ENCODE measurements at regions not wholly inside any gene's neighbourhood (a gene's known extent, or its start where the extent isn't known, plus 50 kb on each side); places are given as distances from the start of the nearest gene placed in this dataset.

DNA sequence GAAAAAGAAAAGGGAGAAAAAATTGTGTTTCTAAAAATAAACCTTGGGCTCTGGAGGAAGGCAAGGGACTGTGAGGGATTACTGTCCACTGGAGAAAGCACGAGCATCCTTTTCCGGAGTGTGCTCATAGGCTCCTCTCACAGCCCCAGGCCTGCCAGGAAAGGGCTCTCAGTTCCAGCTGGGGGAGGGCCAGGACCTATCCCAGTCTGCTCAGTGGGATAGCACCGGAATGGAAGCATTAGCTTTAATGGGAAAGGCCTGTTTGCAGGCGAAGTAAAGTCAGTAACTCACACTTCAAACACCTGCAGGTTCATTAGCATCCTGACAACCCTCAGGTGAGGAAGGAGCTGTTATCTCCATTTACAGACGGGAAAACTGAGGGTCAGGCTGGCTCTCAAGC is 113.9 kb upstream of the USP24 start:
- no peak for DNase-seq

DNA sequence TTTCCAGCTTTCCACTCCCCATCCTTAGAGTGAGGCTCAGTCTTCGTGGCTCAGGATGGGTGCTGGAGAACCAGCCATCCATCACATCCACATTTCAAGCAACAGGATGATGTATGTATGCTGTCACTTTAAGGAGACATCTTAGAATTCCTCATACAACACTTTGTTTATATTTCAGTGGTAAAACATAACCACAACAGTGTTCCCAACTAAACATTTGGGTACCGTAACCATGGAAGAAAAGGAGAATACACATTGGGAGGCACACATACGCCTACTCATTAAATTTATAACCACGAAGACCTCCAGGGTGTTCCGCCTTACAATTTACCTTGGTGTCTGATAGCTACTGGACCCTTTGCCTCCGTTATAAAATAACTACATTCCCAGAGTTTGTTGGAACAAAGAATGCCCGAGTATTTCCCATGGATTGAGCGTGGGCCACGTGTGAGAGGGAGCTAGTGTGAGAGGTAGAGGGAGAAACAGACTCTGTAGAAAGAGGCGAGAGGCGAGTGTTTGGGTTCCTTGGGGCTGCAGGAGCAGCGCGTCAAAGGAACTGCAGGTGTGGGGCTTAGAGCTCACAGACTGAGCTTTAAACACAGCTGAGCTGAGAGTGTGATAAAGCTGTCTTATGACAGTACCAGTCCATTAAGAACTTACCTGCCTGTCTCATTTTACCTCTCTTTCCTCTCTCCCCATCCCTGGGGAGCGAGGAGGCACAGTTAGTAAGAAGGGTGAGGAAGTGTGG is 111.5 kb upstream of the USP24 start:
- no peak for DNase-seq

DNA sequence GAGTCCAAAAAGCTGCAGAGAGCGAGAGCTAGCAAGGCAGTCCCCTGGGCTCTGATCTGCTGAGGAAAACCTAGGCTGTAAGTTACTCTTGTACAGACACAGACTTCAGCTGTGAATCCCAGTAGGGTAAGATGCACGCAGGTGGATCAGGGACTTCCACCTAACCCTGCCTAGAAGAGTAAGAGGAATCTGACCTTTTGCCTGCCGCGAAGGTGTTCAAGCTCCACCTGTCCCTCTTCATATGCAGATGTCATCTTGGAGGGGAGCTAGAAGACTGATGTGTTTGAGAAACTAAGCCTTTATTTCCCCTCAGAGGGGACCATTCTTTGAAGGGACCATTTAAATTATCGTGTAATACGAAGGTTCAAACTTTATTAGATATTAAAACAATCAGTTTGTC is 108.6 kb upstream of the USP24 start:
- no peak for DNase-seq

DNA sequence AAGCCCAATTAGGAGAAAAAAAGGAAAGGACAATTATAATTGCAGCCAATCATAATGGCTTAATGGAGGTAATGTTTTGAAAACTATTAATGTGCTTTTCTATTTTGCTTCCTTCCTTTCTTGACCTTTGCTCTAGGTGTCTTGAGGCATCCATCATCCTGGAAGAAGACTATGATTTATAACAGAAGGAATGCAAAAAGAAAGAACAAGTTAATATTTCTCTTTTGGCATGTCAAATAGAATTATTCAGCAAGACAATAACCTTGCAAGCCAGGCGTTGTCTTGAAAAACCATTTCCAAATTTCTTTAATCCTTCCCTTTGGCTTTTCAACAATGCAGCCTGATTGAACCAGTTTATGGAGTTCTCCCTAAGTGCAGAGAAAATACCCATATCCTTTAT is 107.7 kb upstream of the USP24 start:
- DNase-seq = no peak

DNA sequence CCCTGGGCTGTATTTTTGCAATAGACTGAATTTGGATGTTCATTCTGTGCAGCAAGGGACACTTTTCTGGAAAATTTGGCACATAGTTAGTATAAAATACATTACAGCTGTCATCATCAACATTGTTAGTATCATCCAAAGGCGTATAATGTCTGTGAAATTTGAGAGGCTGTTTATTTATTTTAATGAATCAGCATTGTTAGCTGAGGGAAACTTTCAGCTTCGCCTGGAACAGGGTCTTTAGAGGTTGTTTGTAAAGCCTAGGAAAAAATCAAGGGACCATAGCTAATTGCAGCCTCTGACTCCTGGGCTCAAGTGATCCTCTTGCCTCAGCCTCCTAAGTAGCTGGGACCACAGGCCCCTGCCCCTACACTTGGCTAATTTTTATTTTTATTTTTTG is 106.8 kb upstream of the USP24 start:
- DNase-seq = no peak

DNA sequence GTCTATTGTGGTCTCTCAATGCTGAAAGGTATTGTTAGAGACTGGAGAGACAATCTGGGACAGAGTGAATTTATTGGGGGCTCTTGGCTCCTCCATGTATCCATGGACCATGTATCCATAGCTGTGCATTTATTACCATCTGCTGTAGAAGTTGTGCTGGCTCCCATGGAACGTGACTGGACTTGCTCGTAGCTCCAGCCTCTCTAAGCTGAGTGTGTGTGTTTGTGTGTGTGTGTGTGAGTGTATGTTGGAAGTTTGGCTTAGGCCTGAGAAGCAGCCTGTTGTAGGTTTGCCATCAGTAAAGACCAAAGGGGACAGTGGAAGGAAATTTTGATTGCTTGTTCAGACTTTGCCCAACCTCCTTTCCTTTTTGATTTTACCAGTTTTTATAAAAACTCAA is 105.7 kb upstream of the USP24 start:
- no peak for DNase-seq

DNA sequence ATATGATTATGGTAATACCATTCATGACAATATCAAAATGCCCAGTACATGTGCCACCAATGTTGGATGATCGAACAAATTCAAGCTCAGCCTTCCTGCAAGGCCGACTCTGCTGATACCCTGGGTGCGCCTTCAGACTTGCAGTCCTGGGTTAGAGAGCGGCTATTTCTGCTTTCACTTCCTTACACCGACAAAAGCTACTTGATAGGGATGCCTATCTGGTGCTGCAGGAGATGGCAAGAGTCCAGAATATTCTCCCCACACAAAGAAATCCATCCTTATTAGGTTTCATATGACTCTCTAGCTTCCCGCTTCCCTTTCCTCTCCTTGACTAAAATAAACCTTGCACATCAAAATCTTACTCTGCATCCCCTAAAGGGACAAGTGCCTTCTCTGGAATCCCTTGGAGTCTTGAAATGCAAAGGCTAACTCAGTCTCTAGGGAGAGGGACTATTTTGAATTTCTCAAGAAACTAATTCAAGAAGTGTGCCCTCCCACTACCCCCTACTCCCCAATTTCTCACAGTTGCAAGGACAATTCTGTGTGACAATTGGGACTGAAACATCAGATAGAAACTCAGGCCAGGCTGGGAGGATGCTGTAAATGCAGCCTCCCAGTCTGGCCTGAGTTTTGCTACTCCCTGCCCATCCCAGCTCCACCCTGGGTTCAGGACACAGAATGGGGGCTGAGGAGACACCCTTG is 103.1 kb upstream of the USP24 start:
- no peak for DNase-seq

DNA sequence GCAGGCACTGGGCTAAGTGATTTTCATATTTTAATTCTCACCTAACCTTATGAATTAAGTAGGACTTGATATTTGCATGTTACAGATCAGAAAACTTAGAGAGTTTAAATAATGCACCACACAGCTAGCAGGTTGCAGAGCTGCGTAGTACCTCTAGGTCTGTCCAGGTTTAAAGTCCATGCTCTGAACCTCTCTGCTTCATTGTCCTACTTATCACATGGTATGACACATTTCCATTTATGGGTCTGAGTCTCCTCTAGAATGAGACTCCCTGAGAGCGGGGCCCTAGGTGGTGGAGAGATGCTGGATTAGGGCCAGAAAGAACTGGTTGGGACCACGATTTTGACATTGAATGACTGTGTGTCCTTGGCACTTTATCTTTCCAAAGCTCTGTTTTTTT is 102.5 kb upstream of the USP24 start:
- no peak for DNase-seq

DNA sequence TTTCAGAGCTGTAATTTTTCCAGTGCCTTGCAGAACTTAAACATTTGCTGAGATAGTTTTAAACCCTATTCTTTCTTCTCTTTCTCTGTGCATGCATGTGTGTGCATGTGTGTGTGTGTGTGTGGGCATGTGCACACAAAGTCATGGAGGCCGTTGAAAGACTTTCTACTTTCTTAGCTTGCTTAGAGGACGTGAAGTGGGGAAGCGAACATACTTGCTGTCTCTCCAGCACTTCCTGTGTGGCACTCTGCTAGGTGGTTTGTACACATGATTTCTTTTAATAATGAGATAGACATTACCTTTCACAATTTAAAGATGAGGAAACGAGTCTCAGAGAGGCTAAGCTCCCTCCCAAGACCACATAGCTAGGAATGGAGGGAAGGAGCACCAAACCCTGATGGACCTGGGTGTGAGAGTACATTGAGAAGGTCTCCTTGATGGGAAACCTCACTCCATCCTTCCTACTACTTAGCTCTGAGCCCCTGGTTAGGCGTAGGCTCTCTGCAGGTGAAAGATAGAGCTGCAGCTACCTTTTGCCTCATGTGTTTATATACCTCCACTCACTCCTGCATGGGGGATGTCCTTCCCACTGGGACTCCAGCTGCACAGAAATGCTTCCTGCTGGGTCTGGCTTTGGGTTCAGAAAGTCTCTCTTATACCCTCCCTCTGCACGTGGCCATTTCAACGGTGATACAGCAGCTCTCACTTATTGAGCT is 101.9 kb upstream of the USP24 start:
- no peak for DNase-seq

DNA sequence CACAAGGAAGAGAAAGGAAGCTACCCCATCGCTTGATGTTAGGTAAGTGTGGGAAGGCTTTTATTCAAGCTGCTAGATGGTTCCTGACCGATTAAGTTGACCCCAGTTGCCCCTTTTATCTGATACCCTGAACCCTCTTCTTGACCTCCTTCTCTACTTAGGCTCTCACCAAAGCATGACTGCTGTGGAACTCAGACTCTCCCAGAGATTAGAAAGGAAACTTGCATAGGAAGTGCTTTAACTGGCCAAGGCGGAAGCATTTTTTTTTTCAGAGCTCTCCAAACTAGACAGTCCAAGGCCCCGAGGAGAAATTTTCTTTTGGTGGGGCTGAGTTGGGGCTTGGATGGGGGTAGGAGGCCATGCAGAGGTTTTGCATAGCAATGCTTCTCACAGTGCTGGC is 101.3 kb upstream of the USP24 start:
- DNase-seq = no peak

DNA sequence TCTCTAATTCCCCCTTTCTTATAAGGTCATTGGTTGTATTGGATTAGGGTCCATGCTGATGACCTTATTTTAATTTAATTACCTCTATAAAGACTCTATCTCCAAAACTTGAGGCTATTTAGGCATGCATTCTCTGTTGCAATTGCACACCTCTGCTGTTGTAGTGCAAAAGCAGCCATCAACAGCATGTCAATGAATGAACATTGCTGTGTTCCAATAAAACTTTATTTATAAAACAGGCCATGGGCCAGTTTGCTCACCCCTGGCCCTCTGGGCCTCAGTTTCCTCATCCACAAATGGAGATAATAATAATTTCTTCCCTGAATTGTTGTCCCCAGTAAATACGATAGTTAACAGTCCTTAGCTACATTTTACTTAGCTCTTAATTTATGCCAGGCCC is 100.4 kb upstream of the USP24 start:
- DNase-seq = no peak

DNA sequence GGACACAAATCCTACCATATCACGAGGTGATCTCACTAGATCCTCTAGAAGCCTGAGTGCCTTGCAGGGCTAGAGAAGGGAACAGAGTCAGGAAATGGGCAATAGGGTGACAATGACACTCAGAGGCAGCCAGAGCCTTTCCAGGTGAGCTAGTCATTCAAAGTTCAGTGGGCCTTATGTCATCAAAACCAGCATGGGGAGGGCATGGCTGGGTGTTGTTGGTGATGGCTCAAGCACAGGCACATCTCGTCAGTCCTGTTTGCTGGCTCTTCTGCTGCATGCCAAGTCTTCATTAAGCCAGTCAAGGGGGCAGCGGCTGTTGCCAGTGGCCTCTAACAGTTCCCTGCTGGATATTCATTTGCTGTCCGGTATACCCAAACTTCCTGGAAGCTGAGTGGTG is 99.6 kb upstream of the USP24 start:
- no peak for DNase-seq

DNA sequence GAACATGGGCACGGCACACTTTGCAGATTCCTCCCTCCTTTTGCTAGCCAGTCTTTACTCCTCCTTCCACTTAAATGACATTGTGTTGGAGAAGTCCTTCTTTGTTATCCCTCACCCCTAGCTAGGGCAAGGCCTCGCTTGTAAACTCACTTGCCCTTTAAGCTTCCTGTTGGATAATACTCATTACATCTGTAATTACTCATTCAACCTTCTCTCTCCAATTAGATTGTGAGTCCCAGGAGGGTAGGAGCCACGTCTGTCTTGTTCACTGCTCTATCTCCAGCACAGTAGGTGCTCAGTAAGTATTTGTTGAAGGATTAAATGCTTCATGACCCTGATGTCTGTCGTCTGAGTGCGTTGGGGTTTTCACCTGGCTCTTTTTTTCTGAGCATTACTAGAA is 98.7 kb upstream of the USP24 start:
- DNase-seq = no peak

DNA sequence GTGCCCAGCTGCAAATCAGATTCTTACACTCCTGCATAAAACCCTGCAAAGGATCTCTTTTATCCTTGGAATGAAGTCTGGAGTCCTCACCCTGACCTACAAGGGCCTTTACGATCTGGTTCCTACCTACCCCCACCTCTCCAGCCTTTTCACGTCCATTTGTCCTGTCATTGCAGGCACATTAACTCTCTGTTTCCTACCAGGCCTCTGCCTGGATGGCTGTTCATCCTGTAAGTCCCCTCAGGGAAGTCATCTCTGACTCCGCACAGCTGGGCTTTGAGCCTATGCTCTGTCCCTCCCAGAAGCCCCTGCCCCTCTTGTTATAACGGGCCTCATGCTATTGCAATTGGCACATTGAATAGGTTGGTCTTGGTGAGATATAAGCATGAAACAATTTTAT is 96.8 kb upstream of the USP24 start:
- no peak for DNase-seq

DNA sequence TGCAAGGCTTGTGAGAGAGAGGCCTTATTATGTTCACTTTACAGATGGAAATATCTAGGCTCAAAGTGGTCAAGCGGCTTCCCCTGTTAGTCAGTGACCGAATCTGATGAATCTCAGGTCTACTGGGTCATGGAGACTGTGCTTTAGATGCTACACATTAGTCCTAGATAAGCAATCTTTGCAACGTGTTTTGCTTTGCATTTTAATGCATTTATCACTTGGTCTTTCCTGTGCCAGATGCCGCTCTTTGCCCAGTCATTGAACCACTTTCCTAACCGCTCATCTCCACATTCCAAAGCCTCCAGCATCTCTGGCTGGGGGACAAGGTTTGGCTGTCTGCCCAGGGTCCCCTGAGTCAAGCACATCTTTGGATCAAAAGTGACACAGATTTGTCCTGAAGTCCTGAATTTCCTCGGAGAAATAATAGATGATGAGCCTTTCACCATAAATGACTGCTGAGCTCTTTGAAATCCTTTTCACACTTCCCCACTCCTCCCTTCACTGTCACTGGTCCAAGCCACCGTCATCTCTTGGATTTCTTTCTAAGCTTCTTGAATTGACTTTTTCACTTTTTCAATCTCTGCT is 96.0 kb upstream of the USP24 start:
- DNase-seq = no peak

DNA sequence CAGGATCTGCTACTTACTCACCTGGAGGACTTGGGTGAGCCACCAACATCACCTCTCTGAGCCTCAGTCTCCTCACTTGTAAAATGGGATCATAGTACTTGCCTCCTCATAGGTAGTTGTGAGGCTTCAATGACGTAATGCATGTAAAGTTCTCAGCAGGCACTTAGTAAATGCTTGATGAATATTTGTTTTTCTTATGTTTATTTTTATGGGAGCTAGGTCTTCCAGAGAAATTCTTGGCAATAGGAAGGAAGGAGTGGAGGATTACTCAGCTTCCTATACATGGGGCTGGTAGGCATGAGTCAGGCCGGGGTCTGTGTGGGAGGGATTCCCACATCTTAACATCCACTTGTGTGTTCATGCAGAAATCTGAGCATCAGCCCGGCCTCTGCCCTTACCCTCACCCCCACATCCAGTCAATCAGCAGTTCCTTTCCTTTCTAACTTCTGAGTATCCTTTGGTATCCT is 95.4 kb upstream of the USP24 start:
- no peak for DNase-seq

DNA sequence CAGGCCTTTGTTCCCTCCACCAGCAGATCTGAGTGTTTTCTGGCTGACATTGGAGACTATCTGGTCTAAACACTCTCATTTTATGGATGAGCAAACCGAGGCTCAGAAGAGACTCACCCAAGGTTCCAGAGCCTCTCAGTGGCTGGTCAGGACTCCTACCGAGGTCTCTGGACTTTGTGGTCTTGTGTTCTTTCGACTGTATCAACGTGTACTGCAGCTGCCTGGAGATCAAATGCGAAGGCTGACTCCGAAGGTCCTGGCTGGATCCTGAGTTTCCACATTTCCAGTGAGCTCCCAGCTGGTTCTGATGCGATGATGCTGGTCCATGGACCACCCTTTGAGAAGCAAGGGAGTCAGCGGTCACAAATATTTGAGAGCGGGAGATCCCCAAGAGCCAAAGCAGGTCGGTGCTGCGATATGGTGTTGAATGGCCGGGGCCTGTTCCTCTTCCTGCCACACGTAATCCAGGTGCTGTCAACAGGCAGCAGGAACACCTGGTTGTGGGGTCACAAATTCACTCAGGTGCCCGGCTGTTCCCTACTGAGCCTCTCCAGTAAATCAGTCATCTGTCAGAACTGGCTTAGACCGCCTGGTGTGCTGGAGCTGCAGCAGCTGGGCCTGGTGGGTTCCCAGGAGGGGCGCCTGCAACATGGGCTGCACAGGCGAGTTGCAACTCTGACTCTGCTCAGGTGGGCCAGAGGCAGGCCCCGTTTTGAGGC is 94.8 kb upstream of the USP24 start:
- no peak for DNase-seq

DNA sequence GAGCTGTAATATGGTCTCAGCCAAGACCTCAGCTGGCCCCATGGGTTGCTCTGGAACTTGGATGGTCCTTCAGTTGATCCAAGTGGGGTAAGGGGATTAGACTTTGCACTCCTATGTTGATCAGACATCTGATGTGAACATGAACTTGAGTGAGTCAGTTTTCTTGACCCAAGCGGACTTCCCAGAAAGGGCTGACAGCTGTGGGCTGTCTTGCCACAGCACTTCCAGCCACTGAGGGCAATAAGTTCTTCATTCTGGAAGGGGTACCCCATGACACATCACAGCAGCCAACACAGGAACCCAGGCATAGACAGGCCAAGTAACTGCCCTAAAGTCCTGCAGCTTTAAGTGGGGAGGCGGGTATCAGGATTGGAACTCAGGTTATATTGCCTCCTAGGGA is 93.9 kb upstream of the USP24 start:
- DNase-seq = no peak

DNA sequence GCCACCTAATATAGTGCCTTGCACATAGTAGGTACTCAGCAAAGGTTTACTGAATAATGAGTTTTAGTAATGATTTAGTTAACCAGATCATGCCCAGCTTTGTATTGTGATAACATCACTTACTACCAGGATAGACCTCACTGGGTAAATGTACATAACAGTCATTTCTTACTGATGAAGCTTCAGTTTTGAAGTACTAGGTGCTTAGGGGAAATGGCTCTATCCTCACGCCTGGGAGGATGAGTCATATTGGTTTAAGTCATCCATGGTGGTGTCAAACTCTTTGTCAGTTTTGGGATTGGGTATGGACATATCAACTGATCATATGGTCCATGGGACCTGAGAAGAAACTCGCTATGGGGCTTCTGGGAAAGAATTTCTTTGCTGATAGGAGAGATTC is 90.6 kb upstream of the USP24 start:
- no peak for DNase-seq

DNA sequence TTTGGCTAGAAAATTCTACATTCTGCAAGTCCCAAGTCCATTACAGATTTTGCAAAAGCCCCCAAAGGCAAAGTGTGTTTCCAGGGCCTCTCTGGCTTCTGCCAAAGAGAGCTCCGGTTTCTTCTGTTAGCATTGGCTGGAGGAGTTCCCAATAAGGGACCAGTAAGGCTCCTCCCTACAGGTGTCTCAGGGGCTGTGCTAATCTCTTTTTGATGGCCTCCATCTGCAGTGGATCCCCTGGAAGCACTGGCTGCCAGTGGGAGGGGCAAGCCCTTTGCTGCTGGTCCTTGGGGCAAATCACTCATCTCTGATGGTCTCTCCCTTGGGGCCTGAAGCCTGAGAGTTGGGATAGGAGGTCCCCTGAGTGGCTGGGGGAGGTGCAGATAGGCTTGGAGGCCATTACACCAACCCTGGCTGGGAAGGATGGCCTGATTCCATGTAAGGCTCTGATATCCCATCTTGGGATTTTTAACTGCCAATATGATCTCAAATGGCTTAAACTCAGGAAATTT is 89.1 kb upstream of the USP24 start:
- no peak for DNase-seq

DNA sequence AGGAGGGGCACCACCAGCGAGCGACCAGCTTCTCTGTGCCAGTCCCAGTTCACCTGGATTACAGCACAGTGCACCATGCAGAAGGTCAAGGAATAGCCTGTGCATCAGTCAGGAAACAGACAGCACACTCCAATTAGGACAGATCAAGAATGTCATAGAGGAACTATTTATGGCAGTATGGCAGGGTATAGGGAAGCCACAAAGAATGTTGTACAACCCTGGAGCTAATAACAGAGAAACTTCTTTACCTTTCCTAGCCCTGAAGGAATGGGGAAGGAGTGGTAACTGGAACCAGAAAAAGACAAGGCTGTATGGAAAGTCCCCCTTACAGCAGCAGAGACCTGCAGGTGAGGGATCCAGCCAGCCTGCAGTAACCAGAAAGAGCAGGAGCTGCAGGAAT is 87.8 kb upstream of the USP24 start:
- DNase-seq = no peak

DNA sequence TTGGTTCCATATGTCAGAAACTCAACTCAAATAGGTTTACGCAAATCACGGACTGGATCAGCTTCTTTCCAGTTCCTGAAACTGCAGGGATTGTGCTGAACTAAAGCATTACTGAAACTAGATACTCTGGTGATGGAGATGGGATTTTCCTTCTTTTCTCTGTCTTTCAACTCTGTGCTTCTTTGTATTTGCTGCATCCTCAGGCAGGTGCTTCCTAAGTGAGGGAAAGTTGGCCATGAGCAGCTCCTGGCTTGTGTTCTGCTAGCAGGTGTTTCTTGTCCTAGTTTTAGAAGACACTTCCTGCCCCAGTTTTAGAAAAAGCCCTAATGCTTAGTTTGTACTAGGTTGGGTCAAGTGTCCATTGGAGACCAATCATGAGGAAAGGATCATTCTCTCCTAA is 86.7 kb upstream of the USP24 start:
- DNase-seq = no peak

DNA sequence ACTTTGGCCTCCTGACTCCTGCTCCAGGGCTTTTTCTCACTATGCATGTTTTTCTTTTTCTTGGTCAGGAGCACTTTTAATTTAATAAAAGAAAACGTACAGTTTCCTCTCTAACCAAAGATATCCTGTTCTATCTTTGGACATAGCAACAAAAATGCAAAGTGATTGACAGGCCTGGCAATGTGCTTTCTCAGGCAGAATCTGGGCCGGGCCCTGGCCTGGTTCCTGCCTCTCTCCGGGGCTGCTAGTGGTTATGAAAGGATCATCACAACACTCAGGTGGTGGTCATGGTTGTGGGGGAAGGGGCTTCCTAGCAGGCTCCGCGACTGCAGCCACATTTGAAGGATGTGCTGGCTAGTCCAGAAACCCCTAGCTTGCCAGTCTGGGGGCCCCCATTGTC is 85.8 kb upstream of the USP24 start:
- DNase-seq = no peak

Data from activated naive CD4-positive, alpha-beta T cell treated with anti-CD3 and anti-CD28 coated beads, Interleukin-2, amount 50 U/mL, for 16 hours (primary cell).